HepG2 (cell line): ENCODE measurements at regions not wholly inside any gene's neighbourhood (a gene's known extent, or its start where the extent isn't known, plus 50 kb on each side); places are given as distances from the start of the nearest gene placed in this dataset.

Experiments used
- ATAC-seq: fragments of 200-7000 bp; cut with Tn5 transposase; 3 replicates; pipeline ENCODE4 v1.9.1; 2020; ENCODE audit warnings: mild to moderate bottlenecking, moderate library complexity
- BruUV-seq: library from RNA; stranded (reverse); fragments of 400-500 nt; replicated peaks from 2 replicates; lab custom pipeline; 2021; lab: Mats Ljungman, UMichigan
- CTCF ChIA-PET: fragments of 300-600 bp; formaldehyde crosslinking; extraction: SDS; loops from one replicate; lab custom pipeline; 2021; ENCODE audit warnings: low total read pairs, inconsistent platforms, low intra/inter-chr PET ratio; lab: Yijun Ruan, JAX
- POLR2A ChIA-PET: fragments of 350-600 bp; sonication (Branson Sonifier 250); formaldehyde crosslinking; loops from one replicate; lab custom pipeline; 2020; ENCODE audit warnings: antibody characterized with exemption, inconsistent platforms; lab: Yijun Ruan, JAX
- DNase-seq: peaks from one replicate; pipeline ENCODE4 v3.0.0-alpha.2; 2015; ENCODE audit warnings: low spot score
- FAIRE-seq: peaks from 3 replicates; lab custom pipeline; 2011; peaks lifted over from hg19 to GRCh38; lab: Jason Lieb, UNC
- H2AFZ ChIP-seq: one replicate; pipeline ENCODE4 v1.6.1; 2011; ENCODE audit warnings: low read length, inconsistent platforms
- H3K27ac ChIP-seq: fragments of 300-600 bp; 3 replicates; pipeline ENCODE4 v1.8.0; 2011; ENCODE audit warnings: mixed run types, mild to moderate bottlenecking, mixed read lengths, low read length, inconsistent platforms; ENCODE audit not compliant: insufficient read depth; ENCODE audit errors: extremely low read length
- H3K27me3 ChIP-seq, 2 experiments: fragments of 200-600 bp in 1 of 2; 2 replicates in 1 of 2; 3 replicates in 1 of 2; pipeline versions ENCODE4 v1.6.0 to v1.8.0; 2011; ENCODE audit warnings: low read length in 2 of 2, mild to moderate bottlenecking in 2 of 2, moderate library complexity in 2 of 2, inconsistent platforms in 1 of 2; ENCODE audit not compliant: insufficient read depth in 2 of 2, control insufficient read depth in 1 of 2
- H3K36me3 ChIP-seq, 2 experiments: fragments of 200-600 bp in 1 of 2; replicated peaks in 1 of 2; 2 replicates in 1 of 2; 3 replicates in 1 of 2; pipeline versions ENCODE4 v1.5.1 to v1.8.0; 2011; ENCODE audit warnings: low read length in 2 of 2, inconsistent platforms in 1 of 2; ENCODE audit not compliant: insufficient read depth in 2 of 2, control insufficient read depth in 1 of 2
- H3K4me1 ChIP-seq: 2 replicates; pipeline ENCODE4 v1.5.1; 2012; ENCODE audit warnings: low read length, inconsistent platforms; ENCODE audit not compliant: insufficient read depth
- H3K4me2 ChIP-seq: 2 replicates; pipeline ENCODE4 v1.6.0; 2011; ENCODE audit warnings: low read depth, low read length, inconsistent platforms
- H3K4me3 ChIP-seq, 3 experiments: fragments of 200-600 bp in 1 of 3; sonication (generic), shearing (Covaris generic) in 1 of 3; replicated peaks in 1 of 3; 2 replicates each; pipeline ENCODE4 v1.5.1; 2011 to 2016; ENCODE audit warnings: low read length in 3 of 3, inconsistent platforms in 2 of 3, low read depth in 2 of 3, mild to moderate bottlenecking in 2 of 3, control low read depth in 1 of 3, mixed read lengths in 1 of 3; ENCODE audit not compliant: insufficient read depth in 1 of 3
- H3K79me2 ChIP-seq: one replicate; pipeline ENCODE4 v1.6.1; 2011; ENCODE audit warnings: low read length, inconsistent platforms; ENCODE audit not compliant: insufficient read depth
- H3K9ac ChIP-seq: 2 replicates; pipeline ENCODE4 v1.6.0; 2011; ENCODE audit warnings: mild to moderate bottlenecking, low read depth, low read length, inconsistent platforms; ENCODE audit not compliant: insufficient read depth
- H3K9me3 ChIP-seq: 2 replicates; pipeline ENCODE4 v1.5.1; 2012; ENCODE audit warnings: mild to moderate bottlenecking, low read length
- H4K20me1 ChIP-seq: 2 replicates; pipeline ENCODE4 v1.6.0; 2011; ENCODE audit warnings: inconsistent platforms, mild to moderate bottlenecking, low read length, moderate library complexity; ENCODE audit not compliant: insufficient read depth
- CENPX ChIP-seq: sonication (generic); formaldehyde crosslinking; IDR thresholded peaks from 2 replicates; pipeline ENCODE4 v1.9.0; 2021; ENCODE audit warnings: mild to moderate bottlenecking, missing genetic modification reagents, moderate library complexity
- GLMP ChIP-seq: sonication (generic); formaldehyde crosslinking; IDR thresholded peaks from 2 replicates; pipeline ENCODE4 v1.9.0; 2021; ENCODE audit warnings: missing genetic modification reagents, mild to moderate bottlenecking, borderline replicate concordance
- HDAC2 ChIP-seq: sonication (generic); formaldehyde crosslinking; IDR thresholded peaks from 2 replicates; pipeline ENCODE4 v1.4.0; 2020; ENCODE audit warnings: missing genetic modification reagents
- NR0B2 ChIP-seq: sonication (generic); formaldehyde crosslinking; IDR thresholded peaks from 2 replicates; pipeline ENCODE4 v1.4.0; 2020; ENCODE audit warnings: mild to moderate bottlenecking, missing genetic modification reagents
- ZBTB44 ChIP-seq: sonication (generic); formaldehyde crosslinking; IDR thresholded peaks from 2 replicates; pipeline ENCODE4 v1.4.0; 2020; ENCODE audit warnings: missing genetic modification reagents
- WGBS: methylation state at CpG from one replicate; pipeline ENCODE4 v1.1.6; 2017; ENCODE audit warnings: low lambda C conversion rate; 5-methylcytosine and 5-hydroxymethylcytosine counted together
- in situ Hi-C: cut with HindIII; loops from 2 replicates; pipeline ENCODE4 v1.10.0; 2017; ENCODE audit warnings: low pct_unique_long_range_greater_than_20kb; ENCODE audit not compliant: extremely low pct_ligation_motif_present
- intact Hi-C: fragments of 100-400 bp; cut with micrococcal nuclease; formaldehyde crosslinking; loops from one replicate; pipeline ENCODE4 v1.10.0; 2022; ENCODE audit not compliant: unreplicated experiment

GRCh38 chr9:20001058-20001457, 212.2 kb upstream of the SLC24A2 start:
- intact Hi-C loops = no loop called here
- no peak overlapping the region for H3K4me3 ChIP-seq
- 22% methylated on average over 4 of the region's 5 CpGs for WGBS
- BruUV-seq = no TSS peak
- no peaks in the 10 kb centered on the region for H3K79me2 ChIP-seq
- DNase-seq = no peak
- no peak overlapping the region for H3K27ac ChIP-seq
- H2AFZ ChIP-seq = no peak overlapping the region
- ChIA-PET CTCF (no interaction called here), POLR2A (no interaction called here)
- in situ Hi-C loops = no loop called here
- FAIRE-seq = no peak
- no peak overlapping the region for H3K9ac ChIP-seq
- no peak for TF ChIP-seq GLMP (CRISPR knock-in tag)
- no peak for TF ChIP-seq HDAC2
- no peak for TF ChIP-seq NR0B2 (CRISPR knock-in tag)
- no peak for TF ChIP-seq ZBTB44 (CRISPR knock-in tag)
- no peak for TF ChIP-seq CENPX (CRISPR knock-in tag)
- no peaks in the 10 kb centered on the region for H3K36me3 ChIP-seq
- no peaks in the 10 kb centered on the region for H3K9me3 ChIP-seq
- H4K20me1 ChIP-seq = no peaks in the 10 kb centered on the region
- H3K4me1 ChIP-seq = no peaks in the 10 kb centered on the region
- H3K27me3 ChIP-seq = no peaks in the 10 kb centered on the region
- ATAC-seq = no peak
- no peak overlapping the region for H3K4me2 ChIP-seq
